ENCODE measurements at regions not wholly inside any gene's neighbourhood (a gene's known extent, or its start where the extent isn't known, plus 50 kb on each side); places are given as distances from the start of the nearest gene placed in this dataset.

GRCh38 chr5:120372899-120373298 is 91.2 kb upstream of the PRR16 start:
- H3K9me3 ChIP-seq (replicated peaks), result no peaks in the 10 kb centered on the region
- DNase-seq (ENCODE audit: low read depth in 1 of 2, low spot score in 2 of 2), result no peak
- H3K4me3 ChIP-seq, result no peak overlapping the region
- no peak overlapping the region for H3K27ac ChIP-seq
- H3K27me3 ChIP-seq (replicated peaks), result no peaks in the 10 kb centered on the region
- H3K36me3 ChIP-seq, result no peaks in the 10 kb centered on the region
- H3K4me1 ChIP-seq (replicated peaks), result no peaks in the 10 kb centered on the region

GRCh38 chr5:120375248-120375647 is 88.9 kb upstream of the PRR16 start:
- Histone ChIP-seq H3K36me3 (no peaks in the 10 kb centered on the region), H3K27ac (no peak overlapping the region), H3K9me3 (replicated peaks) (peaks cover 4% of the 10 kb centered on the region; the same call in 1 of the 2 replicates), H3K4me1 (replicated peaks) (no peaks in the 10 kb centered on the region), H3K27me3 (replicated peaks) (no peaks in the 10 kb centered on the region), H3K4me3 (no peak overlapping the region)
- no peak for DNase-seq (ENCODE audit: low read depth in 1 of 2, low spot score in 2 of 2)

- Histone ChIP-seq H3K4me1 (replicated peaks) (no peaks in the 10 kb centered on the region), H3K27me3 (replicated peaks) (no peaks in the 10 kb centered on the region), H3K4me3 (no peak overlapping the region), H3K27ac (no peak overlapping the region), H3K9me3 (replicated peaks) (peaks cover 4% of the 10 kb centered on the region; the same call in 1 of the 2 replicates), H3K36me3 (no peaks in the 10 kb centered on the region)
- DNase-seq (ENCODE audit: low read depth in 1 of 2, low spot score in 2 of 2), result no peak
Observed at GRCh38 chr5:120380644-120381043, 83.5 kb upstream of the PRR16 start.

GRCh38 chr5:120382833-120383232 is 81.3 kb upstream of the PRR16 start:
- H3K36me3 ChIP-seq, result no peaks in the 10 kb centered on the region
- H3K27me3 ChIP-seq (replicated peaks), result no peaks in the 10 kb centered on the region
- peaks cover 4% of the 10 kb centered on the region; the same call in 1 of the 2 replicates for H3K9me3 ChIP-seq (replicated peaks)
- H3K27ac ChIP-seq, result no peak overlapping the region
- no peak overlapping the region for H3K4me3 ChIP-seq
- no peak for DNase-seq (ENCODE audit: low read depth in 1 of 2, low spot score in 2 of 2)
- H3K4me1 ChIP-seq (replicated peaks), result peaks cover 12% of the 10 kb centered on the region

- H3K27ac ChIP-seq, result peak overlapping the region; percentile 90
Observed at GRCh38 chr5:120386981-120387380, 77.1 kb upstream of the PRR16 start.

GRCh38 chr5:120388016-120388781 is 75.9 kb upstream of the PRR16 start:
- DNase-seq (ENCODE audit: low read depth in 1 of 2, low spot score in 2 of 2), result peak in 1 of 2 experiments; percentile 82
- Histone ChIP-seq H3K4me1 (replicated peaks) (peaks cover 25% of the 10 kb centered on the region), H3K9me3 (replicated peaks) (no peaks in the 10 kb centered on the region), H3K36me3 (no peaks in the 10 kb centered on the region), H3K27ac (peak overlapping the region; percentile 90), H3K27me3 (replicated peaks) (no peaks in the 10 kb centered on the region), H3K4me3 (no peak overlapping the region)

More at GRCh38 chr5:120386981-120387380, 77.1 kb upstream of the PRR16 start:
- H3K9me3 ChIP-seq (replicated peaks), result no peaks in the 10 kb centered on the region
- no peak for DNase-seq (ENCODE audit: low read depth in 1 of 2, low spot score in 2 of 2)
- peaks cover 25% of the 10 kb centered on the region for H3K4me1 ChIP-seq (replicated peaks)
- H3K36me3 ChIP-seq, result no peaks in the 10 kb centered on the region
- no peak overlapping the region for H3K4me3 ChIP-seq
- no peaks in the 10 kb centered on the region for H3K27me3 ChIP-seq (replicated peaks)

GRCh38 chr5:120394259-120394658 is 69.8 kb upstream of the PRR16 start:
- Histone ChIP-seq H3K27me3 (replicated peaks) (no peaks in the 10 kb centered on the region), H3K27ac (no peak overlapping the region), H3K4me3 (no peak overlapping the region), H3K36me3 (no peaks in the 10 kb centered on the region), H3K9me3 (replicated peaks) (no peaks in the 10 kb centered on the region; the same call in 1 of the 2 replicates), H3K4me1 (replicated peaks) (no peaks in the 10 kb centered on the region)
- DNase-seq (ENCODE audit: low read depth in 1 of 2, low spot score in 2 of 2), result no peak

- DNase-seq (ENCODE audit: low read depth in 1 of 2, low spot score in 2 of 2), result no peak
- no peaks in the 10 kb centered on the region for H3K4me1 ChIP-seq (replicated peaks)
- no peaks in the 10 kb centered on the region; the same call in 1 of the 2 replicates for H3K9me3 ChIP-seq (replicated peaks)
- no peaks in the 10 kb centered on the region for H3K27me3 ChIP-seq (replicated peaks)
- no peaks in the 10 kb centered on the region for H3K36me3 ChIP-seq
- no peak overlapping the region for H3K27ac ChIP-seq
- no peak overlapping the region for H3K4me3 ChIP-seq
Observed at GRCh38 chr5:120396186-120396585, 67.9 kb upstream of the PRR16 start.

GRCh38 chr5:120400356-120400755 is 63.7 kb upstream of the PRR16 start:
- H3K9me3 ChIP-seq (replicated peaks), result no peaks in the 10 kb centered on the region; the same call in 1 of the 2 replicates
- H3K27me3 ChIP-seq (replicated peaks), result no peaks in the 10 kb centered on the region
- peaks cover 10% of the 10 kb centered on the region for H3K4me1 ChIP-seq (replicated peaks)
- no peak overlapping the region for H3K27ac ChIP-seq
- DNase-seq (ENCODE audit: low read depth in 1 of 2, low spot score in 2 of 2), result no peak
- H3K4me3 ChIP-seq, result no peak overlapping the region
- H3K36me3 ChIP-seq, result no peaks in the 10 kb centered on the region

- no peak overlapping the region for H3K27ac ChIP-seq
- H3K9me3 ChIP-seq (replicated peaks), result peaks cover 11% of the 10 kb centered on the region
- no peak overlapping the region for H3K4me3 ChIP-seq
- no peaks in the 10 kb centered on the region for H3K27me3 ChIP-seq (replicated peaks)
- no peak for DNase-seq (ENCODE audit: low read depth in 1 of 2, low spot score in 2 of 2)
- H3K4me1 ChIP-seq (replicated peaks), result peaks cover 22% of the 10 kb centered on the region
- H3K36me3 ChIP-seq, result no peaks in the 10 kb centered on the region
Observed at GRCh38 chr5:120402606-120403005, 61.5 kb upstream of the PRR16 start.

GRCh38 chr5:120405286-120405864 is 58.7 kb upstream of the PRR16 start:
- Histone ChIP-seq H3K27ac (peak overlapping the region; percentile 81), H3K27me3 (replicated peaks) (no peaks in the 10 kb centered on the region), H3K4me3 (no peak overlapping the region), H3K4me1 (replicated peaks) (peaks cover 22% of the 10 kb centered on the region), H3K9me3 (replicated peaks) (peaks cover 11% of the 10 kb centered on the region; the same call in 1 of the 2 replicates), H3K36me3 (no peaks in the 10 kb centered on the region)
- peak in 1 of 2 experiments; percentile 66 for DNase-seq (ENCODE audit: low read depth in 1 of 2, low spot score in 2 of 2)

GRCh38 chr5:120405923-120406322 is 58.2 kb upstream of the PRR16 start:
- Histone ChIP-seq H3K9me3 (replicated peaks) (peaks cover 11% of the 10 kb centered on the region; the same call in 1 of the 2 replicates), H3K27ac (peak overlapping the region; percentile 81), H3K27me3 (replicated peaks) (no peaks in the 10 kb centered on the region), H3K36me3 (no peaks in the 10 kb centered on the region), H3K4me1 (replicated peaks) (peaks cover 22% of the 10 kb centered on the region), H3K4me3 (no peak overlapping the region)
- no peak for DNase-seq (ENCODE audit: low read depth in 1 of 2, low spot score in 2 of 2)

GRCh38 chr5:120413686-120414085 is 50.4 kb upstream of the PRR16 start:
- H3K27me3 ChIP-seq (replicated peaks), result no peaks in the 10 kb centered on the region
- H3K9me3 ChIP-seq (replicated peaks), result no peaks in the 10 kb centered on the region
- H3K4me3 ChIP-seq, result no peak overlapping the region
- H3K4me1 ChIP-seq (replicated peaks), result peaks cover 15% of the 10 kb centered on the region
- peak in 1 of 2 experiments; percentile 78 for DNase-seq (ENCODE audit: low read depth in 1 of 2, low spot score in 2 of 2)
- H3K27ac ChIP-seq, result peak overlapping the region; percentile 9; the same call in 1 of the 2 replicates
- H3K36me3 ChIP-seq, result no peaks in the 10 kb centered on the region
